Subcutaneous abdominal adipose tissue (tissue), 5 donors: ENCODE measurements at regions not wholly inside any gene's neighbourhood (a gene's known extent, or its start where the extent isn't known, plus 50 kb on each side); places are given as distances from the start of the nearest gene placed in this dataset.

Experiments
- H3K27ac ChIP-seq: one replicate; pipeline ENCODE4 v1.7.0; 2013; ENCODE audit warnings: low read depth, mild to moderate bottlenecking, inconsistent platforms, low read length, moderate library complexity
- H3K27me3 ChIP-seq, 5 donors: one replicate each; pipeline ENCODE4 v1.7.0; 2013; ENCODE audit warnings: low read length in 5 of 5, inconsistent platforms in 1 of 5; ENCODE audit not compliant: control insufficient read depth in 5 of 5, insufficient read depth in 4 of 5
- H3K36me3 ChIP-seq, 5 donors: one replicate each; pipeline ENCODE4 v1.7.0; 2013; ENCODE audit warnings: low read length in 5 of 5; ENCODE audit not compliant: control insufficient read depth in 5 of 5, insufficient read depth in 5 of 5
- H3K4me1 ChIP-seq, 5 donors: one replicate each; pipeline ENCODE4 v1.7.0; 2013; ENCODE audit warnings: low read length in 5 of 5, mild to moderate bottlenecking in 3 of 5, moderate library complexity in 1 of 5; ENCODE audit not compliant: control insufficient read depth in 5 of 5, insufficient read depth in 5 of 5
- H3K4me3 ChIP-seq, 5 donors: one replicate each; pipeline ENCODE4 v1.7.0; 2013; ENCODE audit warnings: low read length in 5 of 5, low read depth in 1 of 5
- H3K9ac ChIP-seq, 5 donors: one replicate each; pipeline ENCODE4 v1.7.0; 2013; ENCODE audit warnings: low read length in 5 of 5, mild to moderate bottlenecking in 4 of 5, moderate library complexity in 3 of 5
- H3K9me3 ChIP-seq, 5 donors: one replicate each; pipeline ENCODE4 v1.7.0; 2013; ENCODE audit warnings: low read length in 5 of 5; ENCODE audit not compliant: control insufficient read depth in 5 of 5
- donor health status: healthy.
- donor health status: healthy.
- donor health status: healthy.
- donor health status: healthy.
- donor health status: healthy.

DNA sequence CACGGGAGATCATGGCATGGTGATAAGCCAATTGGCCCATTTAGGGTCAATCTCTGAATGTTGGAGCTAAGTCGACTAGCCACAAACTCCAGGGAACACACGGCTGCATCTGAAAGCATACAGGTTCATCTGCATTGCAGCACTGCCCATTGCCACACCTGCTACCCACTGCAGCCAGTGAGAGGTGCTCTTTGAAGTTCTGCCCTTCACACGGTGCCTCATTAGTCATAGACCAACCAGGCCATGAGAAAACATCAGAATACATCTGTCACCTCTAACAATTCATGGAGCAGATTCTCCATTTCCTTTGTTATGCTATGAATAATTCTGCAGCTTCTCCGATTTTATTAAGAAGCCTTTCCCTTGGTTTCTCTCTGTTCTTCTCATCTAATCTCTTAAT, 65.7 kb upstream of the FAM204A start:
- H3K4me3 ChIP-seq = no peak overlapping the region
- no peaks in the 10 kb centered on the region for H3K36me3 ChIP-seq
- H3K9ac ChIP-seq = no peak overlapping the region
- peaks cover 0 to 7% (median 0%) of the 10 kb centered on the region in 5 donors for H3K27me3 ChIP-seq
- no peak overlapping the region for H3K27ac ChIP-seq
- no peaks in the 10 kb centered on the region for H3K4me1 ChIP-seq
- H3K9me3 ChIP-seq = no peaks in the 10 kb centered on the region

DNA sequence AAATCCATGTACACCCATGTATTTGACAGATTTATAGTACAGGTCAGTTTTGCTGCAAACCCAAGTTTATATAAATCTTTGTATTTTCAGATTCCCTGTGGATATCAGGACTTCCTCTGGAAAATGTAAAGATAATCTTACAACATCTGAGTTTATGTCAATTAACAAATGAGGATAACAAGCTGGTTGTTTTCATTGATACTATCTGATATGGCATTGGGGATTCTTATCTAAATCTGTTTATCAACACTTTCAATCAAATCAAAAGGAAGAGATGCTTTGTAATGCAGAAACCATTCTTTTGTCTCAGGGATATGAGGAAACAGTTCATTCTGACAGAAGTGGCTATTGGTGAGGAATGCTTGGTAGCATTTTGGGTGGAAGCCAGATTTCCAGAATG, 64.9 kb upstream of the FAM204A start:
- Histone ChIP-seq H3K9ac (no peak overlapping the region), H3K4me3 (no peak overlapping the region), H3K27ac (no peak overlapping the region), H3K4me1 (no peaks in the 10 kb centered on the region), H3K9me3 (no peaks in the 10 kb centered on the region), H3K27me3 (peaks cover 0 to 7% (median 0%) of the 10 kb centered on the region in 5 donors), H3K36me3 (no peaks in the 10 kb centered on the region)

DNA sequence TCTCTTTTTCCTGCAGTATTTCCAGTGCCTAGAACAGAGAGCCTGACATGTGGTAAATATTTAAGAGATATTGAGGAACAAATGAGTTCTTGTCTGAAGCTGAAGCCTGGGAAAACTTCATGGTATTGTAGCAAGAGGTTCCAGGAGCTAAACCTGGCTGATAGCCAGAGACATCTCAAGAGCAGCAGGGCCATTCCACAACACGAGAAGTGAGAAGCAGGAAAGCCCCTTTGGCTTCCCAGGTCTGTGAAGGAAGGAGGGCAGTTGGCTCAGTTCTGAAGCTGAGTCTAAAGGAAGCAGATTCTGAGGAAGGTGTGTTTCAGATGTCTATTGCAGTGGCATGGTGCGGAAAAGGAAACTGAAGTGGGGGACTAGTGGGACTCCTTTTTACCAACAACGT, 63.8 kb upstream of the FAM204A start:
- H3K9ac ChIP-seq = no peak overlapping the region
- H3K9me3 ChIP-seq = peaks cover 0 to 6% (median 0%) of the 10 kb centered on the region in 5 donors
- H3K27ac ChIP-seq = no peak overlapping the region
- H3K4me3 ChIP-seq = no peak overlapping the region
- H3K27me3 ChIP-seq = peaks cover 0 to 7% (median 0%) of the 10 kb centered on the region in 5 donors
- H3K4me1 ChIP-seq = no peaks in the 10 kb centered on the region
- H3K36me3 ChIP-seq = no peaks in the 10 kb centered on the region

DNA sequence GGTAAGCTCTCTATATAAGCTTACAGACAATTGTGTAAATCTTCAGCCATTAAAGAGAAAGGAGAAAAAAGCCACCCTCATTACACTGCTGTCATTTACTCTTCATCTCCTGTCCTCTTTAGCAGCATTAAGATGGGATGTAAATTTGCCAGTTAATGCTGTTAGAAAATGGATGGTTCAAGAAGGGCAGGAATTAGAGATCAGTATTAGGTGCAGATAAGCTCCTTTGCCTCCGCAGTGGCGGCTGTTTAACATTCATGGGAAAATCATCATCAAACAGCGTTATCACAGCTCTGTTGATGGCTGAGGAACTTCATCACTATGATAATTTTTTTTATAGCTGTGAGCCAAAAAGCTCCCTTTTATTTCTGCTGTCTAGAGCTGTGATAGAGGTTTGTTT, 61.8 kb upstream of the FAM204A start:
- Histone ChIP-seq H3K27me3 (peaks cover 0 to 4% (median 0%) of the 10 kb centered on the region in 5 donors), H3K9ac (no peak overlapping the region), H3K4me1 (no peaks in the 10 kb centered on the region), H3K36me3 (no peaks in the 10 kb centered on the region), H3K9me3 (peaks cover 0 to 6% (median 0%) of the 10 kb centered on the region in 5 donors), H3K4me3 (no peak overlapping the region), H3K27ac (no peak overlapping the region)

DNA sequence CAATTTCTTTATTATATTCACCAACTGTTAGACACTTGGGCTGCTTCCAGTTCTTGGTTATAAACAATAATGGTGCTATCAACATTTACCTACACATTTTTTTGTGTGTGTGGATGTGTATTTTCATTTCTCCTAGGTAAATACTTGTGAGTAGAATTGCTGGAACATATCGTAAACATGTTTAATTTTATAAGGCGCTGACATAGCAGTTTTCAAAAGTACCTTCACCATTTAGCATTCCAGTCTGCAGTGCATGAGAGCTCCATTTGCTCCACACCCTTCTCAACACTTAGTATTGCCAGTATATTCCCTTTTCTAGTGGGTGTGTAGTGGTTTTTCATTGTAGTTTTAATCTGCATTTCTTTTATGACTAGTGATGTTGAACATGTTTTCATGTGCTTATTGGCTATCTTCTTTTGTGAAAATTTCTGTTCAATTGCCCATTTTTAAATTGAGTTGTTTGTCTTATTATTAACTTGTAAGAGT, 59.6 kb upstream of the FAM204A start:
- Histone ChIP-seq H3K4me3 (no peak overlapping the region), H3K27me3 (peaks cover 0 to 4% (median 0%) of the 10 kb centered on the region in 5 donors), H3K27ac (no peak overlapping the region), H3K9ac (no peak overlapping the region), H3K4me1 (no peaks in the 10 kb centered on the region), H3K36me3 (no peaks in the 10 kb centered on the region), H3K9me3 (peaks cover 0 to 6% (median 0%) of the 10 kb centered on the region in 5 donors)

DNA sequence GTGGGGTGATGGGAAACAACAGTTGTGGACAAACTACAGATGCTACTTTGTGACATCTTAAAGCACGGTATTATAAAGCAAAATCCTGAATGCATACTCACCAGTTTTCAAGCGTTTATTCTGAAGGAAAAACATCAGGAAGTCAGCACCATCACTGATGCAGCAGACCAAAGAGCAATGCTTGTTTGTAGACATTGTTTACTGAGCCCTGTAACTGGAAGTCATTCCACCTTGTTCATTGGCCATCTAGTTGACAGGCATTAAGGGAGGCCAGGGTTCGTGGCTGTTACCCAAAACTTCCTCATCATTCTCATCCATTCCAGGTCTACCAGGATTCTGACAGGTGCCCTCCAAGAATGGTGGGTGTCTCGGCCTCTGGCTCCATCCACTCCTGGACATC, 55.3 kb upstream of the FAM204A start:
- Histone ChIP-seq H3K9ac (no peak overlapping the region), H3K36me3 (no peaks in the 10 kb centered on the region), H3K9me3 (peaks cover 0 to 6% (median 0%) of the 10 kb centered on the region in 5 donors), H3K4me3 (no peak overlapping the region), H3K27me3 (peaks cover 0 to 2% (median 0%) of the 10 kb centered on the region in 5 donors), H3K27ac (no peak overlapping the region), H3K4me1 (peaks cover 0 to 2% (median 0%) of the 10 kb centered on the region in 5 donors)

DNA sequence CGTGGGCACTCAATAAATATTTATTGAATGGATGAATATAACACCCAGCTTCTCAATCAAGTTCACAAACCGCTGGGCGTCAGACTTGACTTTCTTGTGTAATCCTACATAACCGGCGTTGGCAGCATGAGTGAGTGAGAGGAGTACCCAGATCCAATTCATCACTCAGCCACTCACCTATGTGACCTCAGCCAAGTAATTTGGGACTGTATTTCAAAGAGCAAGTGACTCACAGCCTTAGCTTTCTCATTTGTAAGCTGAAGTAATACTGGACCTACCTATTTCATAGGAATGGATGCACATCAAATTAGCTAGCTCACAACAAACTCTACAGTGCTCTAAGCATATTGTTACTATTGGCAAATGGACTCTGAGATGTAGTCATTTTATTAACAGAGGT, 53.8 kb upstream of the FAM204A start:
- no peak overlapping the region for H3K9ac ChIP-seq
- no peak overlapping the region for H3K27ac ChIP-seq
- peaks cover 0 to 2% (median 0%) of the 10 kb centered on the region in 5 donors for H3K4me1 ChIP-seq
- no peak overlapping the region for H3K4me3 ChIP-seq
- H3K36me3 ChIP-seq = no peaks in the 10 kb centered on the region
- peaks cover 0 to 2% (median 0%) of the 10 kb centered on the region in 5 donors for H3K27me3 ChIP-seq
- no peaks in the 10 kb centered on the region for H3K9me3 ChIP-seq

DNA sequence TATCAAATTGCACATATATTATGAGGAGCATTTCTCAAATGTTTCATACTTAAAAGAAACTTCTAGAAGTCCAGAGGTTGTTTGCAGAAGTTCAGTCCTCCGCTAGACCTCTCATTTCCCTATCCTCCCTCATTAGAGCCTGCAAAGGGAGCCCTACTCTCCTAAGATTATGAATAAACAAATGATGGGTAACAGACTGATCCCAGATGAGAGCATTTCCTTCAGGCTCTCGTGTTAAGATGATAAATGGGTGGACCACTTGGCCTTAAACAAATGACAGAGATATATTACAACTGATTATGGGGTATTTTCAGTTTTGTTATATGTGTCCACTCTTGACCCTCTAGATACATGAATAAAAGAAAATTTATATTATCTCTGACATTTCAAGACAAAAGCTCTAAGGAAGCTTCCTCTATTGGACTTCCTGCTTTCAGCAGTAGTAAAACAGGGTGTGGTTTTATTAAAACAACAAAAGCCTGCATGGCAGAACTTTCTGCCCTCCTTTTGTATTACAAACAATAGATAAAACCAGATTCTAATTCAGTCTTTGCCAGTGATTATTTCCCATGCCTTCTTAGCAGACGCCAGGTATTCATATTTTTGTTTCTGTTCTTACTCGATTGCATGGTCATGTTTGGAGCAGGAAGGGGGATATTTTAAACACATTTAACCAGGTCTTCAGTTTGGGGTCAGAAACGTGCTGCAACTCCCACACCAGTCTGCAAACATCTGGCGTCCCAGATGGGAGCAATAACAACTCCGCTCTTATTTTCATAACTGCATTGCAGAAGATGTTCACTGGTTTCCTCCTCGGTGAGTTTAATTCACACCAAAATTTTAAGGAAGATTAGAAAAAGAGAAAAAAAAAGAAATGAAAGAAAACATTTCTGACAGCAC, 52.4 kb upstream of the FAM204A start:
- peaks cover 0 to 2% (median 0%) of the 10 kb centered on the region in 5 donors for H3K4me1 ChIP-seq
- H3K27ac ChIP-seq = no peak overlapping the region
- peaks cover 0 to 2% (median 0%) of the 10 kb centered on the region in 5 donors for H3K27me3 ChIP-seq
- H3K9ac ChIP-seq = no peak overlapping the region
- no peak overlapping the region for H3K4me3 ChIP-seq
- no peaks in the 10 kb centered on the region for H3K9me3 ChIP-seq
- H3K36me3 ChIP-seq = no peaks in the 10 kb centered on the region

DNA sequence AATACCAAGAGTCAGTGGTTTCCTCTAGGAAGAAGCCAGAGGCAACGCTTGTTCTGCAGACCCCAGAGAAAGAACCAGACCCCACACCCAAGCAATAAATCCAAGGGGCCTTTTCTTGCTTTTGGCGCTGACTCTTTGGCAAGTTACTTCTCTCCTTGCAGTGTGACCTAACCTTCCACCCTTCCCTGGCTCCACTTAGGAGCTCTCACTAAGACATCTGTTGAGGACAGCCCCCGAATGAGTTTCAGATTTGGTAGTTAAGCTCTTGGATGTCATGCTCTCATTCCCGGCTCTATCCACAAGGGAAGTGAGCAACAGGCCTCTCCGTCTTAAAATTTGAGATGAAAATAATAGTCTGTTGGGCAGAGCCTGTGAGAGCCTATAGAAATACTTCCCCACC, 50.6 kb upstream of the FAM204A start:
- no peak overlapping the region for H3K4me3 ChIP-seq
- peaks cover 0 to 2% (median 0%) of the 10 kb centered on the region in 5 donors for H3K27me3 ChIP-seq
- H3K36me3 ChIP-seq = no peaks in the 10 kb centered on the region
- peaks cover 0 to 10% (median 6%) of the 10 kb centered on the region in 5 donors for H3K9me3 ChIP-seq
- H3K4me1 ChIP-seq = peaks cover 0 to 2% (median 0%) of the 10 kb centered on the region in 5 donors
- H3K9ac ChIP-seq = no peak overlapping the region
- no peak overlapping the region for H3K27ac ChIP-seq
